ENCODE measurements at regions not wholly inside any gene's neighbourhood (a gene's known extent, or its start where the extent isn't known, plus 50 kb on each side); places are given as distances from the start of the nearest gene placed in this dataset.

DNA sequence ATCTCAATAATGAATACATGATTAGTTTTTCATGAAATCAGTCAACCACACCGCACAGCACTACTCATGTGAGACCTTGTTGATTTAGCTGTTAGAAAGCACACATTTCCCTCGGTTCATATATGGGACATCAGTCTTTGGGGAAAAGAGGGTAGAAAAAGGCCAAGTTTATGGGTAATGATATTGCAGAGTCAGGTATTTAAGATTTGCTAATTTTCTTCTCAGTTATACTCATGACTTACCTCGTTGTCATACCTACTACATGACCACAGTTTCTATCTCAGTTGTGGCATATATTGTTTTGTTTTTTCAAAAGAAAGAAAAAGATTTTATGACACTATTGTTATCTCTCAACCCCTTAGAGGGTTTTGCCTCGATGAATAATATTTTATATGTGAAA lies 165.6 kb downstream of the POU4F1 start:
- Histone ChIP-seq H2AFZ (ENCODE audit: insufficient read depth, low read depth, low read length, poor library complexity, severe bottlenecking) (no peak overlapping the region), H4K20me1 (ENCODE audit: control insufficient read depth, insufficient read depth, low read length, poor library complexity, severe bottlenecking) (no peaks in the 10 kb centered on the region), H3K36me3 (replicated peaks in 1 of 2; ENCODE audit: control extremely low read depth in 1 of 2, control insufficient read depth in 1 of 2, extremely low read depth in 1 of 2, insufficient read depth in 2 of 2, low read length in 1 of 2) (no peaks in the 10 kb centered on the region), H3K79me2 (ENCODE audit: control insufficient read depth, insufficient read depth, low read length) (no peaks in the 10 kb centered on the region), H3K4me1 (ENCODE audit: control insufficient read depth in 2 of 2, insufficient read depth in 2 of 2, low read length in 2 of 2) (no peaks in the 10 kb centered on the region), H3K4me2 (replicated peaks; ENCODE audit: low read depth, low read length, poor library complexity, severe bottlenecking) (no peak overlapping the region), H3K9ac (ENCODE audit: low read length) (no peak overlapping the region), H3K27ac (ENCODE audit: low read length in 2 of 2) (no peak overlapping the region), H3K27me3 (replicated peaks in 1 of 4; ENCODE audit: control extremely low read depth in 1 of 4, control insufficient read depth in 3 of 4, insufficient read depth in 4 of 4, low read length in 3 of 4) (no peaks in the 10 kb centered on the region), H3K4me3 (ENCODE audit: control extremely low read depth in 1 of 5, extremely low read depth in 1 of 5, insufficient read depth in 1 of 5, low read depth in 2 of 5, low read length in 4 of 5) (no peak overlapping the region), H3K9me3 (ENCODE audit: control extremely low read depth in 1 of 3, control insufficient read depth in 2 of 3, insufficient read depth in 1 of 3, low read length in 2 of 3) (no peaks in the 10 kb centered on the region)
- H3K4me3 Mint-ChIP-seq: no peak overlapping the region
- ChIA-PET POLR2A (no interaction called here), CTCF (no interaction called here)
- TF ChIP-seq EZH2 (IDR thresholded peaks at IDR 0.05; ENCODE audit: borderline replicate concordance, insufficient read depth, low read depth, low read length, poor library complexity, severe bottlenecking) (no peak), CTCF (IDR thresholded peaks at IDR 0.05) (no peak)
- no peaks in the 10 kb centered on the region for H3K27me3 Mint-ChIP-seq
- DNase-seq: no peak
- no CpG with 5 or more reads among the region's 4 CpGs for WGBS (ENCODE audit: insufficient coverage)
- H3K27ac Mint-ChIP-seq: no peak overlapping the region
- peaks cover 3% of the 10 kb centered on the region for H3K4me1 Mint-ChIP-seq
- intact Hi-C loops (cut with micrococcal nuclease): no loop called here
- no peak for ATAC-seq (ENCODE audit: low read depth)
- no peaks in the 10 kb centered on the region for H3K9me3 Mint-ChIP-seq (ENCODE audit: insufficient read depth)

- no peak overlapping the region for H3K9ac ChIP-seq (ENCODE audit: low read length)
- no CpG with 5 or more reads among the region's 3 CpGs for WGBS (ENCODE audit: insufficient coverage)
- no peaks in the 10 kb centered on the region for H4K20me1 ChIP-seq (ENCODE audit: control insufficient read depth, insufficient read depth, low read length, poor library complexity, severe bottlenecking)
- DNase-seq: no peak
- H3K79me2 ChIP-seq (ENCODE audit: control insufficient read depth, insufficient read depth, low read length): no peaks in the 10 kb centered on the region
- intact Hi-C loops (cut with micrococcal nuclease): no loop called here
- H2AFZ ChIP-seq (ENCODE audit: insufficient read depth, low read depth, low read length, poor library complexity, severe bottlenecking): no peak overlapping the region
- H3K9me3 Mint-ChIP-seq (ENCODE audit: insufficient read depth): no peaks in the 10 kb centered on the region
- no peaks in the 10 kb centered on the region for H3K9me3 ChIP-seq (ENCODE audit: control extremely low read depth in 1 of 3, control insufficient read depth in 2 of 3, insufficient read depth in 1 of 3, low read length in 2 of 3)
- H3K4me3 ChIP-seq (ENCODE audit: control extremely low read depth in 1 of 5, extremely low read depth in 1 of 5, insufficient read depth in 1 of 5, low read depth in 2 of 5, low read length in 4 of 5): no peak overlapping the region
- H3K27ac Mint-ChIP-seq: no peak overlapping the region
- peaks cover 3% of the 10 kb centered on the region for H3K4me1 Mint-ChIP-seq
- ChIA-PET POLR2A (no interaction called here), CTCF (no interaction called here)
- no peaks in the 10 kb centered on the region for H3K36me3 ChIP-seq (replicated peaks in 1 of 2; ENCODE audit: control extremely low read depth in 1 of 2, control insufficient read depth in 1 of 2, extremely low read depth in 1 of 2, insufficient read depth in 2 of 2, low read length in 1 of 2)
- H3K4me3 Mint-ChIP-seq: no peak overlapping the region
- no peak for ATAC-seq (ENCODE audit: low read depth)
- no peak overlapping the region for H3K27ac ChIP-seq (ENCODE audit: low read length in 2 of 2)
- H3K27me3 ChIP-seq (replicated peaks in 1 of 4; ENCODE audit: control extremely low read depth in 1 of 4, control insufficient read depth in 3 of 4, insufficient read depth in 4 of 4, low read length in 3 of 4): no peaks in the 10 kb centered on the region
- no peaks in the 10 kb centered on the region for H3K4me1 ChIP-seq (ENCODE audit: control insufficient read depth in 2 of 2, insufficient read depth in 2 of 2, low read length in 2 of 2)
- no peak overlapping the region for H3K4me2 ChIP-seq (replicated peaks; ENCODE audit: low read depth, low read length, poor library complexity, severe bottlenecking)
- TF ChIP-seq CTCF (IDR thresholded peaks at IDR 0.05) (no peak), EZH2 (IDR thresholded peaks at IDR 0.05; ENCODE audit: borderline replicate concordance, insufficient read depth, low read depth, low read length, poor library complexity, severe bottlenecking) (no peak)
- no peaks in the 10 kb centered on the region for H3K27me3 Mint-ChIP-seq
Observed at GRCh38 chr13:78436311-78436710, 167.0 kb downstream of the POU4F1 start.

Measured in B cell (primary cell).